ENCODE measurements at regions not wholly inside any gene's neighbourhood (a gene's known extent, or its start where the extent isn't known, plus 50 kb on each side); places are given as distances from the start of the nearest gene placed in this dataset.
"Not testable (repeated sequence)": the region's sequence is repeated elsewhere in the genome, so short reads cannot be mapped to it uniquely, and the experiment has no call there.

- no peak for DNase-seq
- no peak for ATAC-seq (ENCODE audit: poor library complexity)
- intact Hi-C loops (cut with DNase I): no loop called here
Measured at GRCh38 chrX:74107666-74108065, 196.3 kb upstream of the ZCCHC13 start.

DNA sequence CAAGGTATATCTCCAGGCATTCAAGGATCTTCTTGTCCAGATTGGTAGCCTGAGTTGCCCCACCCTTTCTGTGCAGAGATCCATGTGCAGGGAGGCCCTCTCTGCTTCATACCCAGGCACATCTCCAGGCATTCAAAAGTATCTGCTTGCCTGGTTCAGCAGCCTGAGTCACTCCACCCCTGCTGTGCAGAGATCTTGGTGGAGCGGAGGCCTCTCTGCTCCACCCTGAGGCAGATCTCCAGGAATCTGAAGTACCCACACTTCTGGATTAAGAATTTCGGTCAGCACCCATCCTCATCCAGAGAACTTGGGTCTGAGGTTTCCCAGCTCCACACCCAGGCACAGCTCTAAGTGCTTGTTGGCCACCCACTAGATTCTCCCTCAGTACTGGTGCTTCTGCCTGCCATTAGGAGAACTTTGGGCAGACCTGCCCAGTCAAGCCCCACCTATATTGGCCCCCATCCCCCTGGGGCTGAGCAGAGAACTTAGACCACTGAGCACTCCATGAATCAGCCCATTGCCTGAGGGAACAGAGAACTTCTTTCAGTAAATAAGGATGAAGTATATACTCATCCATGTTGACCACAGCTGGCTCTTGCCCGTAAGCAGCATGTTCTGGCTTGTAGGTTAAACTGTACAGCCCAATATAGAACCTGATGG is 199.5 kb upstream of the ZCCHC13 start:
- ATAC-seq (ENCODE audit: poor library complexity) (no peak), DNase-seq (no peak)
- intact Hi-C loops (cut with DNase I): no loop called here

GRCh38 chrX:74098407-74098806 is 205.6 kb upstream of the ZCCHC13 start:
- intact Hi-C loops (cut with DNase I); DNase-seq; ATAC-seq (ENCODE audit: poor library complexity): not testable (repeated sequence)

DNA sequence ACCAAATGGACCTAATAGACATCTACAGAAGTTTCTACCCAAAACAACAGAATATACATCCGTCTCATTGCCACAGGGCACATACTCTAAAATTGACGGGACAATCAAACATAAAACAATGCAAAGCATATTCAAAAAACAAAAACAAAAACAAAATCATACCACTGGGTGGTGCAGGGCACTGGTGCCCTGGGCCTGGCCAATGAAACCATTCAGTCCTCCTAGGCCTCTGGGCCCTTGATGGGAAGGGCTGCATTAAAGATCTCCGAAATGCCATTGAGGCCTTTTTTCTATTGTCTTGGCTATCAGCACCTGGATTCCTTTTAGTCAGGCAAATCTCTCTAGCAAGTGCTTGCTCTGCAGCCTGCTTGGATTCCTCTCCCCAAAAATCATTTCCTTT is 213.9 kb upstream of the ZCCHC13 start:
- ATAC-seq (ENCODE audit: poor library complexity) (no peak), DNase-seq (no peak)
- intact Hi-C loops (cut with DNase I): no loop called here

DNA sequence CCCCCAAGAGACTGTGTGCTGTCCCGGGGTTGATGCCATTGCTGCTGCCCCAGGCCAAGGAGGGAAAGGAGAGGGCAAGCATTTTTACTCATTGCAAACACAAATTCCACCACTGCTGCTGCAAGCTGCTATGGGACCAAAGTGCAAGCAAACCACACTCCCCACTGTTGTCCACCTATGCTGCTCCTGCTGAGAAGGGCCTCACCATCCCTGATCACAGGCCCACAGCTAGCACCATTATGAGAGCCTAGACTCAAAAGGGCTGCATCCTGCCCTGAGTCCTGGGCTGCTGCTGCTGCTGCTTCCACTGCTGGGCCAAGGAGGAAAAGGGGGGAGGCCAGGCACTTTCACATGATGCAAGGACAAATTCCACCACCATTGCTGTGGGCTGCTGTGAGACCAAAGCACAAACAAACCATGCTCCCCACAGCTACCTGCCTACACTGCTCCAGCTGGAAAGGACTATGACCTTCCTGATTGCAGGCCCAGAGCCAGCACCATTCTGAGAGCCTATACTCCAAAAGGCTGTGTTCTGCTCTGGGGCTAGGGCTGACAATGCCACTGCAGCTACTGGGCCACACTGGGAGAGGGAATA is 218.2 kb upstream of the ZCCHC13 start:
- intact Hi-C loops (cut with DNase I): no loop called here
- ATAC-seq (ENCODE audit: poor library complexity): no peak
- no peak for DNase-seq

GRCh38 chrX:74080165-74080564 is 223.8 kb upstream of the ZCCHC13 start:
- DNase-seq: no peak
- intact Hi-C loops (cut with DNase I): no loop called here
- no peak for ATAC-seq (ENCODE audit: poor library complexity)

GRCh38 chrX:74065831-74066390 is 213.4 kb upstream of the XIST start:
- ATAC-seq (ENCODE audit: poor library complexity): no peak
- intact Hi-C loops (cut with DNase I): no loop called here
- DNase-seq: no peak

DNA sequence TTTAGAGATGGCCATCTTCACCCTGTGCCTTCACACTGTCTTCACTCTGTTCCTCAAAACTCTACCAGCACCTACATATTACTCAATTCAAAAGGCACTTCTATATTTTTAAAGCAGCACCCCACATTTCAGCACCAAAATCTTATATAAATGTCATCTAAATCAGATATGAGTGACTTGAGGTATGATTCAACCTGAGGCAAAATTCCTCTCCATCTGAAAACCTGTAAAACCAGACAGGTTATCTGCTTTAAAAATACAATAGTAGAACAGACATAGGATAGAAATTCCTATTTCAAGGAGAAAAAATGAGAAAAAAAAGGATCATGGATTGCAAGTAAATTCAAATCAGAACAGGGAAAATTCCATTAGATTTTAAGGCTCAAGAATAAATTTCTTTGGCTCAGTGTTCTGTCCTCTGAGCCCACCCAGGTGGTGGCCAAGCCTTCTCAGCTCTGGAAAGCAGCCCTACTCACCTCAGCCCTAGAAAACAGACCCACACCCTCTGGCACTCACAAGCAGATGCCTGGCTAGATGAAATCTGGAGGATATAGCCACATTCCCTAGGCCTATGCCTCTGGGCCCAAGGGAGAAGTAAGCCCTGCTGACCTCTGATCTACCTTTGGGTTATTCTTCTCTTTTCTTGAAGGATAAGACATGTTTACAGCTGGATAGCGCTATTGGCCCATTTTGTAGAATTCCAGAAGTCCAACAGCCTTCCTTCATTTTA is 211.1 kb upstream of the XIST start:
- ATAC-seq (ENCODE audit: poor library complexity) (no peak), DNase-seq (no peak)

GRCh38 chrX:74061879-74062278 is 209.4 kb upstream of the XIST start:
- DNase-seq: no peak
- ATAC-seq (ENCODE audit: poor library complexity): no peak
- intact Hi-C loops (cut with DNase I): no loop called here

More for the DNA sequence above, 211.1 kb upstream of the XIST start:
- intact Hi-C loops (cut with DNase I): no loop called here

GRCh38 chrX:74049126-74049525 is 196.6 kb upstream of the XIST start:
- ATAC-seq (ENCODE audit: poor library complexity): no peak
- intact Hi-C loops (cut with DNase I): no loop called here
- DNase-seq: no peak

DNA sequence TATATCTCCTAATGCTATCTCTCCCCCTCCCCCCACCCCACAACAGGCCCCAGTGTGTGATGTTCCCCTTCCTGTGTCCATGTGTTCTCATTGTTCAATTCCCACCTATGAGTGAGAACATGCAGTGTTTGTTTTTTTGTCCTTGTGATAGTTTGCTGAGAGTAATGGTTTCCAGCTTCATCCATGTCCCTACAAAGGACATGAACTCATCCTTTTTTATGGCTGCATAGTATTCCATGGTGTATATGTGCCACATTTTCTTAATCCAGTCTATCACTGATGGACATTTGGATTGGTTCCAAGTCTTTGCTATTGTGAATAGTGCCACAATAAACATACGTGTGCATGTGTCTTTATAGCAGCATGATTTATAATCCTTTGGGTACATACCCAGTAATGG is 181.6 kb upstream of the XIST start:
- DNase-seq; intact Hi-C loops (cut with DNase I); ATAC-seq (ENCODE audit: poor library complexity): not testable (repeated sequence)

DNA sequence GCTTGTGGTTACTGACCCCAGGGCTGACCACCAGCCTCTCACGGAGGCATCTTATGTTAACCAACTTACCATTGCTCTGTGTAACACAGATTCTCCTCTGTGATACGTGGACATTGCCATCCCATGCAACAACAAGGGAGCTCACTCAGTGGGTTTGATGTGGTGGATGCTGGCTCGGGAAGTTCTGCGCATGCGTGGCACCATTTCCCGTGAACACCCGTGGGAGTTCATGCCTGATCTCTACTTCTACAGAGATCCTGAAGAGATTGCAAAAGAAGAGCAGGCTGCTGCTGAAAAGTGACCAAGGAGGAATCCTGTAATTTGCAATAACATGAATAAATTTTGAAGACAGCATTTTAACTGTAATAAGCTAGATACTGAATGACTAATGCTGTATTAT is 179.0 kb upstream of the XIST start:
- intact Hi-C loops (cut with DNase I); ATAC-seq (ENCODE audit: poor library complexity); DNase-seq: not testable (repeated sequence)

DNA sequence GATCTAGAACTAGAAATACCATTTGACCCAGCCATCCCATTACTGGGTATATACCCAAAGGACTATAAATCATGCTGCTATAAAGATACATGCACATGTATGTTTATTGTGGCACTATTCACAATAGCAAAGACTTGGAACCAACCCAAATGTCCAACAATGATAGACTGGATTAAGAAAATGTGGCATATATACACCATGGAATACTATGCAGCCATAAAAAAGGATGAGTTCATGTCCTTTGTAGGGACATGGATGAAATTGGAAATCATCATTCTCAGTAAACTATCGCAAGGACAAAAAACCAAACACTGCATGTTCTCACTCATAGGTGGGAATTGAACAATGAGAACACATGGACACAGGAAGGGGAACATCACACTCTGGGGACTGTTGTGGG is 178.3 kb upstream of the XIST start:
- DNase-seq; ATAC-seq (ENCODE audit: poor library complexity); intact Hi-C loops (cut with DNase I): not testable (repeated sequence)

- DNase-seq; ATAC-seq (ENCODE audit: poor library complexity); intact Hi-C loops (cut with DNase I): not testable (repeated sequence)
Measured at GRCh38 chrX:74025145-74025544, 172.6 kb upstream of the XIST start.

DNA sequence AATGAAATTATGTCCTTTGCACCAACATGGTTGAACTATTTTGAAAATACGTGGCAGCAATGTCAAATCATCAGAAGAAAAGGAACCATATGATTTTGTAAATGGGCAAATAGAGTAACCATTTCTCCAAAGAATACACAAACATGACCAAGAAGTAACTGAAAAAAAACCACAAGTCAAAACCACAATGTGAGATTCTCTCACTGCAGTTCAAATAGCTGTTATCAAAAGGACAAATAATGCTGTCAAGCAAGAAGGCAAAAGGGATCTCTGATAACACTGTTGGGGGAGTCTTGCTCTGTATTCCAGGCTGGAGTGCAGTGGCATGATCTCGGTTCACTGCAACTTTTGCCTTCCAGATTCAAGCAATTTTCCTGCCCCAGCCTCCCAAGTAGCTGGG is 170.7 kb upstream of the XIST start:
- intact Hi-C loops (cut with DNase I): no loop called here
- no peak for DNase-seq
- ATAC-seq (ENCODE audit: poor library complexity): no peak

DNA sequence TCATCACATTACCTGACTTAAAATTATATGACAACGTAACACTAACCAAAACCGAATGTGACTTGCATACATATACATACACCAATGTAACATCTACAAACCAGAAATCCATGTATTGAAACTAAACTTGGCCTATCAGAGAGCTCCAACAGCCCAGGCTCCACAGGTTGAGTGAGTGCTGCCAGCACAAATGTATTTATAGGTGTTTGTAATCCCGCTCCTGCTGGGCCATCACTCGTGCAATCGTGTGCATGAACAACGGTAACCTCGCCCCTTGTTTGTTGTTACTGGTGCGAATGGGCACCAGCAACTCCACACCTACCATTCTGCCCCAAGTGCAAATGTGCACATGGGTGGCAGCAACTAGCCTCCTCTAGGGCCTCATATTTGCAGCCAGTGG is 165.7 kb upstream of the XIST start:
- intact Hi-C loops (cut with DNase I): loop anchor here (5.0 kb wide), 1 partner anchor 161 kb away; no protein-coding TSS in a partner anchor
- no peak for ATAC-seq (ENCODE audit: poor library complexity)
- DNase-seq: no peak

DNA sequence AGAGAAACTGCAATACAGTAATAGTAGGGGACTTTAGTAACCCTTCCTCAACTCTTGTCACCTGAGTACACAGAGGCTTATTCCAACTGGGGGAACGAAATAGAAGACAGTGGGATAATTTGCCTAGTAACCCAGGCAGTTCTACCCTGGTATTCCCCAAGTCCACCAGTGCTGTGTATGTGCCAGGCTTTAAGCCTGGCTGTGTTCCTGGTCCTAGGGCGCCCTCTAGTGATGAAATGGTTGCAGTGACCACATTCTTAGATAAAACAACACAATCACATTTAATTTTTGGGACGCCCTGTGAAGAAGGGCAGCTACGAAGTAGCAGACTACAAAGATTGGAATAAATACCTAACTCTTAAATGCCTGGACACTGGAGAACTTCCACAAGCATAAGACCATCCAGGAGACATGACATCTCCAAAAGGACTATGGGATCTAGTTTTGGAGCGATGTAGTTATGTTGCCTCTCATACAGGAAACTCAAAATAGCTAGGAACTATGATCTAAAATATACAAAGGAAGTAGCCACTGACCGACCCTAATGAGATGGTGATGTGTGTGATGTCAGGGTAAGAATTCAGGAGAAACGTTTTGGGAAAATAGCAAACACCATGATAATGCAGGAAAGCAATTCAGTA is 163.0 kb upstream of the XIST start:
- DNase-seq (peak; percentile 38), ATAC-seq (ENCODE audit: poor library complexity) (peak; percentile 64)
- intact Hi-C loops (cut with DNase I): loop anchor here (5.0 kb wide), 1 partner anchor 158 kb away; no protein-coding TSS in a partner anchor

GRCh38 chrX:74009041-74009440 is 156.5 kb upstream of the XIST start:
- intact Hi-C loops (cut with DNase I): no loop called here
- ATAC-seq (ENCODE audit: poor library complexity) (no peak), DNase-seq (no peak)

GRCh38 chrX:73992019-73992418 is 139.5 kb upstream of the XIST start:
- intact Hi-C loops (cut with DNase I): no loop called here
- ATAC-seq (ENCODE audit: poor library complexity) (no peak), DNase-seq (no peak)
